ENCODE measurements at regions not wholly inside any gene's neighbourhood (a gene's known extent, or its start where the extent isn't known, plus 50 kb on each side); places are given as distances from the start of the nearest gene placed in this dataset.

- in situ Hi-C loops (cut with HindIII; ENCODE audit: low pct_unique_long_range_greater_than_20kb, low sequenced_read_pairs): no loop called here
- no peak for DNase-seq (ENCODE audit: low read depth, low spot score)
Observed at GRCh38 chr13:75147946-75148345, 334.0 kb downstream of the TBC1D4 start.

GRCh38 chr13:75146436-75146835 is 335.5 kb downstream of the TBC1D4 start:
- in situ Hi-C loops (cut with HindIII; ENCODE audit: low pct_unique_long_range_greater_than_20kb, low sequenced_read_pairs): no loop called here
- DNase-seq (ENCODE audit: low read depth, low spot score): no peak

GRCh38 chr13:75145927-75146326 is 336.0 kb downstream of the TBC1D4 start:
- DNase-seq (ENCODE audit: low read depth, low spot score): no peak
- in situ Hi-C loops (cut with HindIII; ENCODE audit: low pct_unique_long_range_greater_than_20kb, low sequenced_read_pairs): no loop called here

GRCh38 chr13:75139291-75139690 is 342.7 kb downstream of the TBC1D4 start:
- no peak for DNase-seq (ENCODE audit: low read depth, low spot score)

GRCh38 chr13:75137911-75138571 is 343.9 kb downstream of the TBC1D4 start:
- in situ Hi-C loops (cut with HindIII; ENCODE audit: low pct_unique_long_range_greater_than_20kb, low sequenced_read_pairs): no loop called here
- DNase-seq (ENCODE audit: low read depth, low spot score): no peak

More at GRCh38 chr13:75139291-75139690, 342.7 kb downstream of the TBC1D4 start:
- in situ Hi-C loops (cut with HindIII; ENCODE audit: low pct_unique_long_range_greater_than_20kb, low sequenced_read_pairs): no loop called here

- no peak for DNase-seq (ENCODE audit: low read depth, low spot score)
- in situ Hi-C loops (cut with HindIII; ENCODE audit: low pct_unique_long_range_greater_than_20kb, low sequenced_read_pairs): no loop called here
Observed at GRCh38 chr13:75136151-75136550, 345.8 kb downstream of the TBC1D4 start.

- peak; percentile 52 for DNase-seq (ENCODE audit: low read depth, low spot score)
- in situ Hi-C loops (cut with HindIII; ENCODE audit: low pct_unique_long_range_greater_than_20kb, low sequenced_read_pairs): no loop called here
Observed at GRCh38 chr13:75135325-75135825, 346.6 kb downstream of the TBC1D4 start.

- no peak for DNase-seq (ENCODE audit: low read depth, low spot score)
- in situ Hi-C loops (cut with HindIII; ENCODE audit: low pct_unique_long_range_greater_than_20kb, low sequenced_read_pairs): no loop called here
Observed at GRCh38 chr13:75132701-75133695, 349.0 kb downstream of the TBC1D4 start.

GRCh38 chr13:75129331-75129730 is 352.6 kb downstream of the TBC1D4 start:
- DNase-seq (ENCODE audit: low read depth, low spot score): no peak
- in situ Hi-C loops (cut with HindIII; ENCODE audit: low pct_unique_long_range_greater_than_20kb, low sequenced_read_pairs): no loop called here

- in situ Hi-C loops (cut with HindIII; ENCODE audit: low pct_unique_long_range_greater_than_20kb, low sequenced_read_pairs): no loop called here
Observed at GRCh38 chr13:75124415-75124814, 357.6 kb downstream of the TBC1D4 start.

GRCh38 chr13:75123428-75123827 is 358.5 kb downstream of the TBC1D4 start:
- no peak for DNase-seq (ENCODE audit: low read depth, low spot score)
- in situ Hi-C loops (cut with HindIII; ENCODE audit: low pct_unique_long_range_greater_than_20kb, low sequenced_read_pairs): no loop called here

More at GRCh38 chr13:75124415-75124814, 357.6 kb downstream of the TBC1D4 start:
- no peak for DNase-seq (ENCODE audit: low read depth, low spot score)

GRCh38 chr13:75120085-75120484 is 361.9 kb downstream of the TBC1D4 start:
- DNase-seq (ENCODE audit: low read depth, low spot score): no peak
- in situ Hi-C loops (cut with HindIII; ENCODE audit: low pct_unique_long_range_greater_than_20kb, low sequenced_read_pairs): no loop called here

- DNase-seq (ENCODE audit: low read depth, low spot score): no peak
- in situ Hi-C loops (cut with HindIII; ENCODE audit: low pct_unique_long_range_greater_than_20kb, low sequenced_read_pairs): no loop called here
Observed at GRCh38 chr13:75115171-75115570, 366.8 kb downstream of the TBC1D4 start.

- no peak for DNase-seq (ENCODE audit: low read depth, low spot score)
- in situ Hi-C loops (cut with HindIII; ENCODE audit: low pct_unique_long_range_greater_than_20kb, low sequenced_read_pairs): no loop called here
Observed at GRCh38 chr13:75103976-75104375, 378.0 kb downstream of the TBC1D4 start.

GRCh38 chr13:75102001-75102716 is 379.8 kb downstream of the TBC1D4 start:
- in situ Hi-C loops (cut with HindIII; ENCODE audit: low pct_unique_long_range_greater_than_20kb, low sequenced_read_pairs): no loop called here
- DNase-seq (ENCODE audit: low read depth, low spot score): no peak

- in situ Hi-C loops (cut with HindIII; ENCODE audit: low pct_unique_long_range_greater_than_20kb, low sequenced_read_pairs): no loop called here
Observed at GRCh38 chr13:75101348-75101747, 380.6 kb downstream of the TBC1D4 start.

GRCh38 chr13:75092143-75092542 is 389.8 kb downstream of the TBC1D4 start:
- DNase-seq (ENCODE audit: low read depth, low spot score): no peak
- in situ Hi-C loops (cut with HindIII; ENCODE audit: low pct_unique_long_range_greater_than_20kb, low sequenced_read_pairs): no loop called here

More at GRCh38 chr13:75101348-75101747, 380.6 kb downstream of the TBC1D4 start:
- DNase-seq (ENCODE audit: low read depth, low spot score): no peak

GRCh38 chr13:75091718-75092117 is 390.3 kb downstream of the TBC1D4 start:
- DNase-seq (ENCODE audit: low read depth, low spot score): no peak
- in situ Hi-C loops (cut with HindIII; ENCODE audit: low pct_unique_long_range_greater_than_20kb, low sequenced_read_pairs): no loop called here

Data from SK-MEL-5 (cell line).